ENCODE measurements at regions not wholly inside any gene's neighbourhood (a gene's known extent, or its start where the extent isn't known, plus 50 kb on each side); places are given as distances from the start of the nearest gene placed in this dataset.

GRCh38 chr14:34214961-34215360, 247.1 kb downstream of the SPTSSA start:
- TF ChIP-seq SMARCC2 (IDR thresholded peaks at IDR 0.05) (no peak), HNF4G (IDR thresholded peaks at IDR 0.05; ENCODE audit: borderline replicate concordance, low read depth, low read length) (no peak), HNF4G (CRISPR knock-in tag; IDR thresholded peaks at IDR 0.05; ENCODE audit: borderline replicate concordance, low read depth) (no peak), RBM22 (optimal IDR thresholded peaks at IDR 0.05; ENCODE audit: low read length) (no peak)
- H3K9ac ChIP-seq (ENCODE audit: insufficient read depth, low read depth, low read length) = no peak overlapping the region
- no peak overlapping the region for H3K27ac ChIP-seq (ENCODE audit: extremely low read length, insufficient read depth, low read length)
- no peaks in the 10 kb centered on the region for H3K79me2 ChIP-seq (ENCODE audit: insufficient read depth, low read length)
- ChIA-PET CTCF (ENCODE audit: low intra/inter-chr PET ratio, low total read pairs) (no interaction called here), POLR2A (no interaction called here)
- intact Hi-C loops (cut with micrococcal nuclease; ENCODE audit: unreplicated experiment) = no loop called here
- H3K4me1 ChIP-seq (ENCODE audit: insufficient read depth, low read length) = no peaks in the 10 kb centered on the region
- ATAC-seq (no peak), FAIRE-seq (no peak), DNase-seq (ENCODE audit: low spot score) (no peak)
- no peaks in the 10 kb centered on the region for H3K9me3 ChIP-seq (ENCODE audit: low read length)
- no peak overlapping the region for H2AFZ ChIP-seq (ENCODE audit: low read length)
- H3K27me3 ChIP-seq (ENCODE audit: control insufficient read depth in 1 of 2, insufficient read depth in 2 of 2, low read length in 2 of 2) = peaks cover 0 to 4% of the 10 kb centered on the region in 2 experiments; a peak in 1 of 5 replicates
- H4K20me1 ChIP-seq (ENCODE audit: insufficient read depth, low read length) = no peaks in the 10 kb centered on the region
- no TSS peak for BruUV-seq (replicated peaks)
- WGBS (ENCODE audit: low lambda C conversion rate) = 56% methylated on average over 5 of the region's 5 CpGs
- no peaks in the 10 kb centered on the region for H3K36me3 ChIP-seq (replicated peaks in 1 of 2; ENCODE audit: control insufficient read depth in 1 of 2, insufficient read depth in 2 of 2, low read length in 2 of 2)
- no peak overlapping the region for H3K4me3 ChIP-seq (replicated peaks in 1 of 3; ENCODE audit: insufficient read depth in 1 of 3, low read depth in 2 of 3, low read length in 3 of 3)
- in situ Hi-C loops (cut with HindIII; ENCODE audit: extremely low pct_ligation_motif_present, low pct_unique_long_range_greater_than_20kb) = no loop called here
- no peak overlapping the region for H3K4me2 ChIP-seq (ENCODE audit: low read depth, low read length)

- H3K79me2 ChIP-seq (ENCODE audit: insufficient read depth, low read length) = no peaks in the 10 kb centered on the region
- H3K27ac ChIP-seq (ENCODE audit: extremely low read length, insufficient read depth, low read length) = no peak overlapping the region
- no peak overlapping the region for H3K4me3 ChIP-seq (replicated peaks in 1 of 3; ENCODE audit: insufficient read depth in 1 of 3, low read depth in 2 of 3, low read length in 3 of 3)
- no peak overlapping the region for H3K9ac ChIP-seq (ENCODE audit: insufficient read depth, low read depth, low read length)
- no peak overlapping the region for H3K4me2 ChIP-seq (ENCODE audit: low read depth, low read length)
- DNase-seq (ENCODE audit: low spot score) (no peak), FAIRE-seq (no peak), ATAC-seq (no peak)
- CTCF ChIA-PET (ENCODE audit: low intra/inter-chr PET ratio, low total read pairs) = no interaction called here
- H3K27me3 ChIP-seq (ENCODE audit: control insufficient read depth in 1 of 2, insufficient read depth in 2 of 2, low read length in 2 of 2) = peaks cover 0 to 4% of the 10 kb centered on the region in 2 experiments; a peak in 1 of 5 replicates
- intact Hi-C loops (cut with micrococcal nuclease; ENCODE audit: unreplicated experiment) (no loop called here), in situ Hi-C loops (cut with HindIII; ENCODE audit: extremely low pct_ligation_motif_present, low pct_unique_long_range_greater_than_20kb) (no loop called here)
- H2AFZ ChIP-seq (ENCODE audit: low read length) = no peak overlapping the region
- no peaks in the 10 kb centered on the region for H3K4me1 ChIP-seq (ENCODE audit: insufficient read depth, low read length)
- no peak for TF ChIP-seq ZBTB7A (CRISPR knock-in tag; IDR thresholded peaks at IDR 0.05)
- TF ChIP-seq, protein P1, sequence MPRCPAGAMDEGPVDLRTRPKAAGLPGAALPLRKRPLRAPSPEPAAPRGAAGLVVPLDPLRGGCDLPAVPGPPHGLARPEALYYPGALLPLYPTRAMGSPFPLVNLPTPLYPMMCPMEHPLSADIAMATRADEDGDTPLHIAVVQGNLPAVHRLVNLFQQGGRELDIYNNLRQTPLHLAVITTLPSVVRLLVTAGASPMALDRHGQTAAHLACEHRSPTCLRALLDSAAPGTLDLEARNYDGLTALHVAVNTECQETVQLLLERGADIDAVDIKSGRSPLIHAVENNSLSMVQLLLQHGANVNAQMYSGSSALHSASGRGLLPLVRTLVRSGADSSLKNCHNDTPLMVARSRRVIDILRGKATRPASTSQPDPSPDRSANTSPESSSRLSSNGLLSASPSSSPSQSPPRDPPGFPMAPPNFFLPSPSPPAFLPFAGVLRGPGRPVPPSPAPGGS (CRISPR knock-in tag; IDR thresholded peaks at IDR 0.05) = no peak
- TF ChIP-seq, protein P2, sequence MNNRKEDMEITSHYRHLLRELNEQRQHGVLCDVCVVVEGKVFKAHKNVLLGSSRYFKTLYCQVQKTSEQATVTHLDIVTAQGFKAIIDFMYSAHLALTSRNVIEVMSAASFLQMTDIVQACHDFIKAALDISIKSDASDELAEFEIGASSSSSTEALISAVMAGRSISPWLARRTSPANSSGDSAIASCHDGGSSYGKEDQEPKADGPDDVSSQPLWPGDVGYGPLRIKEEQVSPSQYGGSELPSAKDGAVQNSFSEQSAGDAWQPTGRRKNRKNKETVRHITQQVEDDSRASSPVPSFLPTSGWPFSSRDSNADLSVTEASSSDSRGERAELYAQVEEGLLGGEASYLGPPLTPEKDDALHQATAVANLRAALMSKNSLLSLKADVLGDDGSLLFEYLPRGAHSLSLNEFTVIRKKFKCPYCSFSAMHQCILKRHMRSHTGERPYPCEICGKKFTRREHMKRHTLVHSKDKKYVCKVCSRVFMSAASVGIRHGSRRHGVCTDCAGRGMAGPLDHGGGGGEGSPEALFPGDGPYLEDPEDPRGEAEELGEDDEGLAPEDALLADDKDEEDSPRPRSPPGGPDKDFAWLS (CRISPR knock-in tag; IDR thresholded peaks at IDR 0.05; ENCODE audit: borderline replicate concordance) = no peak
- no peaks in the 10 kb centered on the region for H3K36me3 ChIP-seq (replicated peaks in 1 of 2; ENCODE audit: control insufficient read depth in 1 of 2, insufficient read depth in 2 of 2, low read length in 2 of 2)
- no peaks in the 10 kb centered on the region for H4K20me1 ChIP-seq (ENCODE audit: insufficient read depth, low read length)
- WGBS (ENCODE audit: low lambda C conversion rate) = 45% methylated on average over 10 of the region's 10 CpGs
- POLR2A ChIA-PET = no interaction called here
- no TSS peak for BruUV-seq (replicated peaks)
- H3K9me3 ChIP-seq (ENCODE audit: low read length) = no peaks in the 10 kb centered on the region
Measured at GRCh38 chr14:34213332-34213731, 248.7 kb downstream of the SPTSSA start.

Data from HepG2 (cell line).